NCI-H526 (cell line): ENCODE measurements at regions not wholly inside any gene's neighbourhood (a gene's known extent, or its start where the extent isn't known, plus 50 kb on each side); places are given as distances from the start of the nearest gene placed in this dataset.
"Not testable (repeated sequence)": the region's sequence is repeated elsewhere in the genome, so short reads cannot be mapped to it uniquely, and the experiment has no call there.

Experiments used
- DNase-seq, 2 experiments: peaks; one replicate each; lab custom pipeline; 2025; lab: John Stamatoyannopoulos, UW

- no peak for DNase-seq
Measured at GRCh38 chr2:147182260-147182659, 662.6 kb upstream of the ACVR2A start.

GRCh38 chr2:147181351-147182029 lies 663.3 kb upstream of the ACVR2A start:
- DNase-seq, result no peak

DNA sequence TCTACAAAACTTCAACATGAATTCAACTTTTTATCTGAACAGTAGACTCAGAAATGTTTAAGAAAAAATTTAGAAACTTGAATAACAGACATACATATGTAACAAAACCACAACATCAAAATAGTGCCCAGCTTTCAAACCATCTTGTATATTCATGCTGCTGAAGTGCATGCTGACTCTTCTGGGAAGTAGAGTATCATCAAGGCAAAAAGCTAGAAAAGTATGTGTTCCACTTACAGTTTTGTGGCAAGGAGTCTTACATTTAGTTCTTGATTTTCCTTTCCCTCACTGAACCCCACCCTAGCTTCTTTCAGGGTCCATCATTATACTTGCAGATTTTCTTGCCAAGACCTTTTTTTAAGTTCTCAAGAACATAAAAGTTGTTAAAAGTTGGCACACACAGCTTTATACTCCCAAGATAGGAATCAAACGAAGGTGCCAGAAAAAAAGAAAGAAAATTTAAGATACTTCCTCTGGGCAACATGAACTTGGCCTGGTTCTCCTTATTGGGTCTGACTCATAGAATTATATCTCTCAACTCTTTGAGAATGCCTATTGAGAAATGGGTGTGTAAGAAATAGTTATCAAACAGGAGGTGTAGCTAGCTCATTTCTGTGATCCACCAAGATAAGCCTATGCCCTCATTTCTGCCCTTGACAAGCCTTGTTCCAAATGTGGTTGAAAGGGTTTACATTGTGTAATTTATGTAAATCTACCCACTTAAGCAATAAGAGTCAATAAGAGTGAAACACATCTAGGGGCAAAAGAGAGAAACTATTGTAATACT lies 667.6 kb upstream of the ACVR2A start:
- DNase-seq, result peak; percentile 82 to 94

DNA sequence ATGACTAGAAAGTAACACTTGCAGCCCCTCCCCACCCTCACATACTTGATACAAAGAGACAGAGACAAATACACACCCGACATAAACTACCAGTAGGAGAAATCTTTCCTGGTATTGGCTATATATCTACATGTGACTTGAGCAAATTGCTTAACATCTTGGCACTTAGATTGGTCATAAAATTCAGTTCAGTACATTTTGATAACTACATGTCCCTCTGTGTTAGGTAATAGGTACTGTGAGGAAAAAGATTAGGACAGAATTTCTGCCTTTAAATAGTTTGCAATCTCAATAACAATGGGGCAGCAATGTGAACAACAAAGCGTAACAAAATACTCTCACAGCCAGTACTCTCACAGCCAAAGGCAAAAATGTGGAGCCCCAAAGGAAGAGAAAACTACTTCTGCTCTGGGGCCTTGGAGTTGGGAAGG lies 670.0 kb upstream of the ACVR2A start:
- no peak for DNase-seq

DNA sequence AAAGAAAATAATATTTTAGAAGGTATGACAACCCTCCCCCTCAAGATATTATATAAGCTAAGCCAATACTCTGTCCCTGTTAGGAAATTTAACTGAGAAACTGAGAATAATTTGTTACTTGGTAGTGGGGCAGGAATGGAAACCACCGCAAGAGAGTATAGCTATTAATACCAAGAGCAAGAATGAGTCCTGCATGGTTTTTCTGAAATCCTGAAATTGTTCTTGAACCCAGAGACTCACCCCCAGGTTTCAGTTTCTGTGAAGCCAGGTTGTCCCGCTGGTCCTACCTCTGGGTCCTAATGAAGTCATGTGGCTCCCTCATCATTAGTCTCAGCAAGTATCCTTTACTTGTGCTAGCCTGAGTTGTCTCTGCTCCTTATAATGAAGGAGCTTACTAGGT lies 671.0 kb upstream of the ACVR2A start:
- no peak for DNase-seq

DNA sequence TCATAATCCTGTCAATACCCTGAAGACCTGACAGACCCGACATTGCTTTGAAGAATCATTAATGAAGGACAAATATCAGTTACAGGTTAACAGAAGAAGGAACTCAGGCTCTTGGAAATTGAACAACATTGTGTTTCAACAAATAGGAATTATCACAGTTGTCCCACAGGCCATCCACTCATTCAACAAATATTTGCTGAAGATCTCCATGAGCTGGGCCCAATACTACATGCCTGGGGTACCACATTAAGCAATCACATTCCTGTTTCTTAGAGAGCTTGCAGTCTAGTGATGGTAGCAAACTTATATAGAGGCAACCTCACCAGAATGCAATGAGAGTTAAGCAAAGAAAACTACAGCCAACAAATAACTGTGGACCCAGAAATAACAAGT lies 671.6 kb upstream of the ACVR2A start:
- DNase-seq, result no peak

DNA sequence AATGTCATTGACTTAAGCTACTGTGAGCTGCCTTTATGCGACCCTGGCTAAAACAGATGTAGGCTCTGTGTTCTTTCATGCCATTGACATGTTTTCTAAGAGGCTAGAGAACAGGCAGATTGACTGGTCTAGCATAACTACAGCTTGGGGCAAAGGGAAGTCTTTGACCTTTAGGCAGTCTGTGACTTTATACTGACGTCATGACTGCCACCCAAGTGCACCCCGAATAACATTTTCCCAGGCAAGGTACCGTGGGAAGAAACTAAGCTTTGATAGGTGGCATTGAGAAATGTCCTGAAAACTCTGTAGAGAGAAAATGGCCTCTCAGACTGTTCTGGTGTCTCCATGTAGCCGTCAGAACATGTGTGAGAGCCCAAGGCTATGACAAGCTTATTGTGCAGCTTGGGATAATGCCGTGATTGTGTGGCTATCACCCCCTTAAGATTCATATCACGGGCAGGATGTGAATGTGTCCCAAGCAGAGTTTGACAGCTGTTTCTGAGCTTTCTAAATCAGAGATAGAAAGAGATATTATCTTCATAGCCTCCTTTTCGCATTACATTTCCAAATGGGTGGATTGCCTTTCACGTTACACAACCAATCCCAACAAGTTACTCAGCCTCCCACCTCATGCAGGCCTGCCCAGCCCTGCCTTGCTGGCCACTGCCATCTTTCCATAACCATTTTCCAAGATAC lies 672.2 kb upstream of the ACVR2A start:
- DNase-seq, result no peak

DNA sequence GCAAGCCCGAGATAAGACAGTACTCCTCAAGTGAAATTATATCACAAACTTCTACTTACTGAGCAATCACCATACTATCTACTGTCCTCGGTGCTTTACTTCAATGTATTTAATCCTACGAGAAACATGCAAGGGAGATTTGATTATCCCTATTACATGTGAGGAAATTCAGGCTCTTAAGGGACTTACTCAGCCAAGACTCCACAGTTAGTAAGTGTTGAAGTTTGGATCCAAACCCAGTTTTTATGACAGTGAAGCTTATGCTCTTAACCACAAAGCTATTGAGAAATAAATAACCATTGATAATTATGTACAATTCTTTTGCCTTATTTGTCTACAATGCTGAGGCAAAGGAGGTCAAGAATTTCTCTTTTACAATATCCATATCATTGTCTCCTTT lies 672.9 kb upstream of the ACVR2A start:
- no peak for DNase-seq

DNA sequence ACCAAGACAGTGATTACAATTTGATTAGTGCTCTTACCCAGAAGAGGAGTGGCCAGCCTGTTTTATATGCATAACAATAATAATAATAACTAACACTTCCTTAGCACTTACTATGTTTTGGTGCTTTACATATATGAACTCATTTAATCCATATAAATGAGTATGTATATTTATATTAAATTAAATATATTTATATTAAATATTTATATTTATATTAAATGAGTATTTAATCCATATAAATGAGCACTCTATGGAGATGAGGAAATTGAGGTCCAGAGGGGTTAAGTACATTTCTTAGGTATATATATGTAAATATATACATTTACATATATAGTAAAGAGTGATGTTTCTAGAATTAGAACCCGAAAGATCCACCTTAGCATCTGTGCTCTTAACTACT lies 673.9 kb upstream of the ACVR2A start:
- no peak for DNase-seq

GRCh38 chr2:147165697-147166382 lies 679.0 kb upstream of the ACVR2A start:
- DNase-seq, result no peak

DNA sequence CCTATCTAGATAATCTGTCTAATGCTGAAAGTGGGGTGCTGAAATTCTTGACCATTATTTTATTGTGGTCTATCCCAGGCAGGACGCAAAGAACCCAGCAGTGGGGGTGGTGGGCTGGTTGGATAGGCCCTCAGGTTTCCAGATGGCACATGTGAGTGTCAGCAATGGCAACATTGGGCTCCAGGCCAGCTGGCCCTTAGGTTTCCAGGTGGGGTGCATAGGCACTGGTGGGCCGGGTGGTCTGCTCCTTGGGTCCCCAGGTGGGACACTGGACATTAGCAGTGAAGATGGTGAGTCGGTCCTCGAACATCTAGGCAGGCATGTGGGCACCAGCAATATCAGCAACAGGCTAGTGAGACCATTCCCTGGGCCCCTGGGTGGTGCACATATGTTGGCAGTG lies 680.3 kb upstream of the ACVR2A start:
- no peak for DNase-seq

GRCh38 chr2:147161746-147162145 lies 683.1 kb upstream of the ACVR2A start:
- DNase-seq, result no peak

DNA sequence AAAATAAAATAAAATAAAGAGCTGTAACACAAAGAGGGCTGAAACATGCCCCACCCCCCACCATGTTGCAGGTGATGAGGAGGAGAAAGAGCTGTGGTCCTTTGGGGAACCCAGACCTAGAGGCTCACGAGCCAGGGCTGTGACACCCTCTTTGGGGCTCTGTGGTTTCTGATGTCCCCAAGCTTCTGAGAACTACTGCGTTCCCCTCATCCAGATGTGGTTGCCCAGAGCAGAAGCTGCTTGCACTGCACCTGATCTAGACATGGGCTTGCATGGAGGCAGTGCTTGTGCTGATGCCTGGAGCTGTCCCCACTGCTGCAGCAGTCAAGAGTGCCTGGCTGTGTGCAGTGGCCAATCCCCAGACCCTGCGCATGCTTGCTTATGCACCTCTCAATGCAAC lies 687.9 kb upstream of the ACVR2A start:
- no peak for DNase-seq

DNA sequence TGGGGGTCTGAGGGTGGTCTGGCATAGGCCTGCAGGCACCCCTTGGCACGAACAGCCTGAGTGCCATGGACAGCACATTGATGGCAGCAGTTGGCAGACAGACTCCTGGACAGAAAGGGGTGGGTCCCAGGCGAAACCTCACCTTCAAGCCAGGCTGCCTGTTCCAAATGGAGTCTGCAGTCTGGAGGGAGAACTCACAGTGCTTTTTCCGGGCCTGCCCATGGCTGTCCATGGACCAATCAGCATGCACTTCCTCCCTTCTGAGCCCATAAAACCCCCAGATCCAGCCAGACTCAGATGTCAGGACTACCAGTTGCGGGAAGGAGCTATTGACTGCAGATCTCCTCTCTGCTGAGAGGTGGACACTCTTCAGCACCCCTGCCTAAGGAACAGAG lies 694.6 kb upstream of the ACVR2A start:
- no peak for DNase-seq

DNA sequence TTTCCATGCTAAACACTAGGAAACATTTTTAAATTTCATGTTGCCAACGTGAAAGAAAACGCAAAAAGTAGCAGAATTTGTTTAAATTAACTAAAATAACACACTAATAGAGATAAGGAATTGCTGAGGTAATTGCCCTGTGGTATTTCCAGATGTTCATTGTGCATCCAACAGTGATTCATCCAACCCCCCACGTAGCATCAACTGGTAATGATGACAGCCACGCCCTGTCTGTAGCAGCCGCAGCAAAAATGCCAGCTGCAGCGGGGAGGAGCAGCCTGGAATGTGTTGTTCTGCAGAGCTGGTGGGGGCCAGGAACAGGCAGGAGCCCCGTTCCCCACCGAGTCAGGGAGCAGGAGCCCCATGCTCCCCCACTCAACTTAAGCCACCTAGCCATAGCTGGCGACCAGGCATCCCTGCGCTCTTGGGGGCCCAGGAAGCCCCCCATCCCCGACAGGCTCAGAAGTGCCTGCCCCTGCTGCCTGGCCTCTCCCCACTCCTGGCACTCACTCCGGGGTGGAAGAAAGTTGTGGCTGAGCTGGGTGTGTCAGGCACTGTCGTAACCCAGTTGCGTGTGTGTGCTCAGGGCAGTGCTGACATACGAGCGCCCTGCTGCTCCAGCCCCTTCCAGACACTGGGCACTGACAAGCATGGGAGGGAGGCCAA lies 695.1 kb upstream of the ACVR2A start:
- no peak for DNase-seq

GRCh38 chr2:147147802-147148201 lies 697.0 kb upstream of the ACVR2A start:
- DNase-seq, result no peak

DNA sequence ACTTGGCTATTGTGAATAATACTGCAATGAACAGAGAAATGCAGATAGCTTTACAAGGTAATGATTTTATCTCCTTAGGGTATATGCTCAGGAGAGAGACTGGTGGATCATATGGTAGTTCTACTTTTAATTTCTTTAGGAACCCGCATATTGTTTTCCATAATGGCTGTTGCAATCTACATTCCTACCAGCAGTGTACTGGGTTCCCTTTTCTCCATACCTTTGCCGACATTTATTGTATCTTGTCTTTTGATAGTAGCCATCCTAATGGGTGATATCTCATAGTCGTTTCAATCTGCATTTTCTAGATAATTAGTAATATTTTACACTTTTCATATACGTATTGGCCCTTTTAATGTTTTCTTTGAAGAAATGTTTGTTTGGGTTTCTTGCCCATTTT lies 702.9 kb upstream of the ACVR2A start:
- DNase-seq, result no peak

DNA sequence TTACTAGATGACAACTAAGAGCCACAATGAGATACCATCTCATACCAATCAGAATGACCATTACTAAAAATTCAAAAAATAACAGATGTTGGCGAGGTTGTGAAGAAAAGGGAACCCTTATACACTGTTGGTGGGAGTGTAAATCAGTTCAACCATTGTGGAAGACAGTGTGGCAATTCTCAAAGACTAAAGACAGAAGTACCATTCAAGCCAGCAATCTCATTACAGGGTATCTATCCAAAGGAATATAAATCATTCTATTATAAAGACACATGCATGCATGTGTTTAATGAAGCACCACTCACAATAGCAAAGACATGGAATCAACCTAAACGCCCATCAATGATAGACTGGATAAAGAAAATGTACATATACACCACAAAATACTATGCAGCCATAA lies 705.1 kb upstream of the ACVR2A start:
- not testable (repeated sequence) for DNase-seq

- DNase-seq, result no peak
Measured at GRCh38 chr2:147137711-147138110, 707.1 kb upstream of the ACVR2A start.

- DNase-seq, result no peak
Measured at GRCh38 chr2:147135376-147135775, 709.5 kb upstream of the ACVR2A start.

DNA sequence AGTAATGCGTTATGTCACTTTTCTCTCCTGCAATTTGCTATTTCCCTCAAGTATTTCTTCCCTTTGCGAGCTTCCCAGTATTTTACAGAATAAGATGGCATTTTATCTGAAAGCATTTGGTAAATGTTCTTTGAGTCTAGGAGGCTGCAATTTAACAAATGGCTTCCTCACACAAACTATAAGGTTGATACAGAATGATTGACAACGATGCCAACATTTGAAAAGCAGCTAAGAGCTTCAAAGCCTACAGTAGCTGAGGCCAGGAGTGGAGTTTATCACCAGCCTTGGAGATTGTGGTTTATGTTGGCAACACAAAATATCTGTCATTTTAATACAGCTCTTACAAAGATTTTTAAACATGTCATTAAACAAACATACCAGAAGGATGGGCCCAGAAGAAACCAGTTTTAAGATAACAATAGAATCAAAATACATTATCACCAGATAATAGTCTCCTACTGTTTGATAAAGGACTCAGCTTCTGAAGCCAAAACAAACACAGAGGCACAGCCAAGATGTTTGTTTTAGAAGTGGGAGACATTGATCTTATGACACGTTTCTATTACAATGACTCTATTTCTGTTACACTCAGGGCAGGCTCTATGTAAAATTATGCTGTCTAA lies 711.4 kb upstream of the ACVR2A start:
- no peak for DNase-seq

DNA sequence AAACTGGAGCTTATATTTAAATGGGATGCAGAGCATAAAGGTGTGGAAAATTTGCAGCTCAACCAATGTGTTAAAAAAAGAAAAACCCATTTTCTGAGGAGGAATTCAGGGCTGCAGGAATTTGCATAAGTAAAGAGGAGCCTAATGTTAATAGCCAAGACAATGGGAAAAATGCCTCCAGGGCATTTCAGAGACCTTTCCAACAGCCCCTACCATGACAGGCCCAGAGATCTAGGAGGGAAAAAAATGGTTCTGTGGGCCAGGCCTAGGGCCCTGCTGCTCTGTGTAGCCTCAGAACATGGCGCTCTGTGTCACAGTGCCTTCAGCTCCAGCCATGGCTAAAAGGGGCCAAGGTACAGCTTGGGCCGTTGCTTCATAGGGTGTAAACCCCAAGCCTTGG lies 719.7 kb upstream of the ACVR2A start:
- DNase-seq, result no peak
